Effector CD4-positive, alpha-beta T cell (primary cell): ENCODE measurements at regions not wholly inside any gene's neighbourhood (a gene's known extent, or its start where the extent isn't known, plus 50 kb on each side); places are given as distances from the start of the nearest gene placed in this dataset.
A peak's percentile ranks its signal among the peaks of the same experiment; 100 is the strongest.

Experiments used
- DNase-seq: peaks from one replicate; pipeline ENCODE4 v3.0.0-alpha.2; 2020

DNA sequence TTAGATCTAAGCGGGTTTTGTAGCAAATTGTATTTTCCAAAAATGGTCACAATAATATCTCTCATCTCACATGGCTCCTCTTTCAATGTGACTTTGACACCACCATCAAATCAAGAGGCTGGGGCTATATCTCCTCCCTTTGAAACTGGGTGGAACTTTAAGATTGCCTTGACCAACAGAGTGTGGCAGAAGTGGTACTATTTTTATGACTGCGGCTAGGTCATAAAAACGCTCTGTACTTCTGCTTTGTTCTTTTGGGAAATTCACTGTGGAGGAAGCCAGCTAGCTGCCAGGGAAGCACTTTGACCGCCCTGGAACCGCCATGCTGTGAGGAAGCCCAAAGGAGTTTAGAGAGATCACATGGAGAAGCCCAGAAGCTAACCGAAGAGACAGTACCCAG, 50.7 kb upstream of the ACOT11 start:
- DNase-seq: no peak

DNA sequence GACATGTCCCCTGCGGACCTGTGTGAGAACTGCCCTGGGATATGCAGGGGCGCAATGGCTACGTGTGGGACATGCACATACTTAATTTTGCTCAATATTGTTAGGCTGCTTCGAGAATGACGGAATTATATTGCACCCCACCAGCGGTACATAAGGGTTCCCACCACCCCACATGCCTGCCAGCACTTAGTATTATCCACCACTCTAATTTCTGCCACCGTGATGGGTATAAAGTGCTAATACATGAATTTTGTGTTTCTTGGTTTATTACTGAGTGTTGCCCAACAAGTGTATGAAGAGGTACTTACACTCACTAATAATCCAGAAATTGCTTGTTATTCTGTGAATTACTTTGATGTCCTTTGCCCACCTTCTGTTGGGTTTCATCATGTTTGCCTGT, 52.1 kb upstream of the ACOT11 start:
- no peak for DNase-seq

DNA sequence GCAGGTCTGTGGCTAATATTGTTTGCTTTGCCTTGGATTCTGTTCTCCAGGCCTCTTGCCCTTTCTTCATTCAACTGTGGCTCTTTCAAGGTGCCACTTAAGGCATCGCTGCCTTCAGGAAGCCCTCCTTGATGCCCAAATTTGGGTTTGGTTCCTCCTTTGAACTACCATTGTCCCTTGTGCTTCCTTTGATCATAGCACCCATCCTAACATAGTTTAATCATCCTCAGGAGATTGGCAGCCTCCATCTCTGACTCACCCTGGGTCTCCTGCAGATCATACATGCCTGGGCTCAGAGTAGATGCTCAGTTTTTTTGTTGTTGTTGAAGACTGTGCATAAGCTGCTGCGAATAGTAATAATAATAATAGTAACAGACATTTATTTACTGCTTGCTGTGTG, 54.4 kb upstream of the ACOT11 start:
- DNase-seq: no peak

DNA sequence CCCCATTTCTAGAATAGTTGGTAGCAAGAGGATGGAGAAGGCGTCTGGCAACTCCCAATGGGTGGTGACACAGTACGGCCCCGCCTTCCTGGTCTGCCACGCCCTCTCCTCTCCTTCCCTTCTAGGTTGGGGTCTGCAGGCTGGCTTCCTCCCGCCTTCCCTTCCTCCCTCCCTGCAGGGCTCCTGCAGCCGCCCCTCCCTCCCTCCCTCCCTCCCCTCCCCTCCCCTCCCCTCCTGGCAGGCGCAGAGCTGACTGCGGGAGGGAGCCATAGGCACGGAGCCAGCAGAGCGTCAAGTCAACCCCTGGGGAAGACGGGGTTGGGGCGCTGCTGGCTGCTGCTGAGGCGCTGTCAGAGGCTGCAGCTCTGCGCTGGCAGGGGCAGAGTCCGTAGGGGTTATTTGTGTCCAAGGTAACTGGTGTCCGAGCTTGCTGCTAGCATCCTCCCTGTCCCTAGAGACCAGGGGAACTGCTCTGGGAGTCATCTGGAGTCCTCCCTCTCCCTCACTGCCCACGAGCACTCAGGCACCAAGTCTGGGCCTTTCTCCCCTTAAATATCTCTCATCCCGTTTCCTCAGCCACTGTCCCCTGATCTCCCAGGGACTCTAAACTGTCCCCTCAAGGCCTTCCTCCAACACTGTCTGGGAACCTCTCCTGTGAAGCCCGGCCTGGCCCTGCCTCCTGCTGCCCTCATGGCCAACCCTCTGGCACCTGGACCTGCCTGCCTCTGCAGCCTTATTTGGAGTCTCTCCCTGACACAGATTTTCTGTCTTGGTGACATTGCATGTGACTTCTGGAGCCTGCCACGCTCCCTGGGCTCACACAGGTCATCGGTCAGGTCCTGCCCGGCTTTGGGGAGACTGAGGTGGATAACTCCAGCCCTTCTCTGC, 57.4 kb upstream of the ACOT11 start:
- no peak for DNase-seq

DNA sequence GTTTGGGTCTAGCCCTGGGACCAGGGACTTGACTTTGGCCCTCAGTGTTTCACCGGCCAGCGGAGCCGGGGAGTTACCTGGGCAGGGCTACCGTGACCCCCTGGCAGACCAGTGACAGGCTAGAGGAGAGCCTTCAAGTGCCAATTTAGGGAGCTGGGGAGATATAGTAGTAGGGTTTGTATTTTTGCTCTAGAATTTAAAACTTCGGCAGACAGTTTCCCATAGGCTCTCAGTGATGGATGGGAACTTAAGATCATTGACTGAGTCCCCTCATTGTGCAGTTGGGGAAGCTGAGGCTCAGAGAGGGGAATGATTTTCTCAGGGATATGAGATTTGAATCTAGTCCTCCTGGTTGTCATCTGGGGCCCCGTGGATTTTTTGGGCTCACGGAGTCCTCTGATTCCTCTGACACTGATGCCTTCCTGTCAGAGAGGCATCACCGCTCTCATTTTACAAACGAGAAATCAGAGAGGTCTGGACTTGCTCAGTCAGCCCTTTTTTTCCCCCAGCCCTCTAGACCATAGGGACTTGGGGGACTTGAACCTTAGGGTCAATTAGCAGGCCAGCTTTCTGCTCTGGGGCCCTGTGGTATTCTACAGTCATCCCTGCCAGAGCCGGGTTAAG, 58.3 kb upstream of the ACOT11 start:
- no peak for DNase-seq

DNA sequence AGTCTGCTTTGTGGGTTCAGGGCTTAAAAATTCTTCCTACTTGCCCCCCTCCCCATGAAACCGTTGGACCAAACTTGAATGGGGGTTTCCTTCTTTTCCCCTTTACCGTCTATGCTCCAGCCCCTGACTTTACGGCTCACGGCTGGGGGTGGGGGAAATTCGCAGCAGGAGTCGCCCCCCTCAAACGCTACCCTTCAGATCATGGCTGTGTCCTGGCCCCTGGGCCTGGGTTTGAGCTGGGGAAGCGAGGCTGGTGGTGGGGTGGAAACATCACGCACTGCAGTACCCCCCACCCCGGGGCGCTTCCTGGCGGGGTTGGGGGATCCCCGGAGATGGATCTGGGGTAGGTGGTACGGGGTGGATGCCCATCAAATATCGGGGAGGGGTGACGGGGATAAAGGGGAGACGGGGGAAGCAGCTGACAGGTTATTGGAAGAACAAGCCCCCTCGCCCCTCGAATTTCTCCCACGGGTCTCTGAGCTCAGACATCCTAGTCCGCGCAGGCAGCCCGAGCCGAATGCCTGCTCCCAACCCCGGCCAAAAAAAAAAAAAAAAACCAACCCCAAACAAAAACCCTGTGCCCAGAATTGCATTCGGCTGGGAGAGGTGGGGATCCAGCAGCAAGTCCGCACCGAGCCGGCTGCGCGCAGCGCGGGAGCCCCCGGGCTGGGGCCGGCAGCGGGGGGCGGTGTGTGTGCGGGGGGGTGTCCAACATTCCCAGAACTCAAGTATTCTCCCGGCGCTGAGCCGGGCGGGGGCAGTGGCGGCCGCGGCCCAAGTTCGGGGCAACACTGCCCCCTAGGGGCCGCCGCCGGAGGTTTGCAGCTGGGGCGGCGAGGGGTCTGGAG, 59.0 kb upstream of the ACOT11 start:
- peak; percentile 63 for DNase-seq

DNA sequence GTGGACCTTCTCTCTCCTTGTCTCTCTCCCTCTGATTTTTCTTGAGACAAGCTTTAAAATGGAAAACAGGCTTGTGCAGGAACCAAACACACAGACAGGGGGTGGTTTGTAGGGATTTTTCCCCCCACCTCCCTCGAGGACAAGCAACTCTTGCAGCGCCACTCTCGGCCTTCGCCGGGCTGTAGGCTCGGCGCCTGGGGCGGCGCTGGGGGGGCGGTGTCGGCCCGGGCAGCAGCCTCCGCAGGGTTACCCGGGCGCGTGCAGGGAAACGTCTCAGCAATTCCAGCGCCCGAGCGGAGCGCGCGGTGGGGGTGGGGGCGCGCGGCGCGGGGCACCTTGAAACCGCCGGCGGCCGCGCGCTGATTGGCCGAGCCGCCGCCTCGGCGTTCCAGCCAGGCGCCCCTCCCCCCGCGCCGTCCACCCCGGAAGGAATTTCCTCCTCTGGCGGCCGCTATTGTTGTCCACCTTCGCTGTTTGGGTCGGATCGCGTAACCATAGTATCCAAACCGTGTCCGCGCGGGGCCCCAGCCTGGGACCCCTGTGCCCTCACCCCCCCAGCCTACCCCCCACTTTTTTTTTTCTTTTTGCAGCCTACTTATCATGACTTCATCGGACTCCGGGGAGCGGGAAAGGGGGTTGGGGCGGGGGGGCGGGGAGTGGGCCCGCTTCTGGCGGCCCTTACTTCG, 59.8 kb upstream of the ACOT11 start:
- DNase-seq: peak; percentile 64

DNA sequence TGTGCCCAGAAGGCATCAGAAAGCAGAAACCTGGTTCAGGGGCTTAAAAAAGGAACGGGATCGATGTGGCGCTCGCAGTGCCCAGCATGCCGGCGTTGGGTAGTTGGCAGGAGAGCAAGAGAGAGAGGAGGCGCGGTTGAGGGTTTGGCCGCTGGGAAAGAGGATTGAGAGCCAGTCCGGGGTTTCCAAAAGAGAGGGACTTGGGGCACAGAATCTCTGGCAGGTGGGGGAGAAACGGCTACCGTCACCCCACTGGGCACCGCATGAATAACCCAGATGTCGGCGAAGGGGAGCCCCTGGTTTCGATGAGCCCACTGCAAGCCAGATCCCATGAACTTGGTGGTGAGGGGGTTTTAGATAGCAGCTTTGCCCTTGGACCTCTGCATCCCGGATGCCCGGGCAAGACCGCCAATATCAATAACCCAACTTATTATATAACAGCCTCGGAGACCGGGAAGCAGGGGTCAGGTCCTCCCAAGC, 60.4 kb upstream of the ACOT11 start:
- DNase-seq: no peak

DNA sequence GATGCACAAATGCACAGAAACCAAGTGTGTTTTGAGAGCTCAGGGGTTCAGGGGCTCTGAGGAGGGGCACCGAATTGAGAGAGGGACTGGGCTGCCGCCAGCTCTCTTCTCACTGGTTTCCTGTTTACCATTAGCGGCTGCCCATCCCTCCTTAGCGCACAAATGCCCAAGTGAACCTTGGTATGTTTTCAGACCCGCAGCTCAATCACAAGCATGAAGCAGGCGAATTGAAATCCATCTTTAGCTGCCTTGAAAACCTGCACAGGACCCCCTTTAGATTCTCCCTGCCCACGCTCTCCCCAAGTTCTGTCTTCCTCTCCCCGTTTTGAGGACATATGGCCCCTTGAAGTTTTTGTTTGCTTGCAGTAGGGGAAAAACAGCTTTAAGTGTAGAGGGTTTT, 61.1 kb upstream of the ACOT11 start:
- DNase-seq: no peak

DNA sequence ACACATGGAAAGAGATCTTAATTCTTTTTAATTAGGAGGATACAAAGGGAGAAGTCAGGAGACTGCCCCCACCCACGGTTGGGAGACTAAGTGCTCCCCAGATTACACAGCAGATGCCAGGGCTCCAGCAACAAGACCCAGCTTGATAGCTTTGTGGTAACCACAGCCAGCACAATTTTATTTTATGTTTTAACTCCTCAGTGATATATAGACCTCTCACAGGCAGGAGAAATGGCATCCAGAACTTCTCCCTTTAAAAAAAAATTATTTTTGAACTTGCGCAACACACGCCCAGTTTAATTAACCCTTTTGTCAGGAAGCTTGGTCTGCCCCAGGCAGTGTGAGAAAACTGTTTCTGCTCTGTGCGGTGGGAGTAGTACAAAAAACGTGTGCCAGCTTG, 62.6 kb upstream of the ACOT11 start:
- DNase-seq: no peak

DNA sequence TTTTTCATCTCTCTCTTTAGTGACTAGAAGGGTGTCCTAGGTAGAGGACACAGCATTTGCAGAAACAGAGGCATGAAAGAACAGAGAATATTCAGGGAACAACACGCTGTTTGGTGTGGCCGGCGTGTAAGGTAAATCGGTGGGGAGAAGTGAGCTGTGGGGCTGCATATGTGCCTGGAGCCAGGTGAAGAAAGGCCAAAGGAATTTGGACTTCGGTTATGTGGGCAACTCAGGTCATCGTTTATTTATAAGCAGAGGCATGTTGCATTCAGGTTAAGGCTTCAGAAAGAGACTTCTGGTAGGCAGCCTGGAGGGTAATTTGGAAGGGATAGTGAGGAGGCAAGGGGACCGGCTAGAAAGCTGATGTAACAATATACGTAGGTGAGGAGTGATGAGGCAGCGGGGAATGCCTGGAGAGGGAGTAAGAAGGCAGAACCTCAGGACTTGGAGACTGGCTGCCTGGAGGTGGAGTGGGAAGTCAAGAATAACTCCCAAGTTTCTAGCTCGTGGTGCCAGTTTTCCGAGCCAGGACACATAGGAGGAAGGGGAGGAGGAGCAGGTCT, 64.1 kb upstream of the ACOT11 start:
- no peak for DNase-seq

DNA sequence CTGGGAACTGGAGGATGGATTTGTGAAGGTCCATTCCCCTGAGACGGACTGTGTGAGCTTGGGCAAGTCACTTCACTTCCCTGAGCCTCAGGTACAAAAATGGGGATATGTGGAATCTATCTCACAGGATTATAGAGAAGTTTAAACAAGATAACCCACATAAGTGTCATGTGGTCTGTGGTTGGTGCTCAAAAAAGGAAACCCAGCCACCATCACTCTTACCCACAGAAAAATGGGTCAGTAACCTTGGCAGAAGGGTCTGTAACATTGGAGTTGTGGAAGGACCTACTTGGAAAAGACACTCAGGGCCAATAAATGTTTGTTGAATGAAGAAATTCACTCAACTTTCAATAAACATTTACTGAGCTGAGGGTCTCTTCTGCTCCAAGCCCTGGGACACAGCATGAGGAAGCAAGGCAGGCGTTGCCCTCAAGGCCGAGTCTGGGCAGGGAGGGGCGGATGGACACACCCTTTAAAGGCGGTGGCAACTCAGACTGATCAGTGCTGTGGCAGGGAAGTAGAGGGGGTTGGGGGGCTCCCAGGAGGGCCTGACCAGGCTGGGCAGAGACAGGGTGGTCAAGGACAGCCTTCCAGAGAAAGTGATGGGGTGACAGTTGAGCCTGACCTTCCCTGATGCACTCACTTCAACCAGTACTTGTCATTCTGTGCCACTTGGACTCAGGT, 66.7 kb upstream of the ACOT11 start:
- no peak for DNase-seq

DNA sequence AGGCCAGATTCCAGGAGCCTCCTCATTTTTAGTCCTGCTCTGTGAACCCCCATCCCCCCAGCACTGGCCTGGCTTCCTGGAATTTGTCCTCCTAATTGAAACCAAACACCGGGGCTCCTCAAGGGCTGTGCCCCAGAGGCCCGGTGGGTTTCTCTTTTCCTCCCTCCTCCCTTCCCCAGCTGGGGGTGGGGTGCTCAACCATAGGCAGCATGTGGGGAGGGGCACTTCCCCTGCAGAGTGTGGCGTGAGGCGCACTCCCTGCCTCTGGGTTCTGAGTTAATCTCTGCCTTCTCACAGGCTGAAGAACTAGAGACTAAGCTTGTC, 67.5 kb upstream of the ACOT11 start:
- DNase-seq: no peak

DNA sequence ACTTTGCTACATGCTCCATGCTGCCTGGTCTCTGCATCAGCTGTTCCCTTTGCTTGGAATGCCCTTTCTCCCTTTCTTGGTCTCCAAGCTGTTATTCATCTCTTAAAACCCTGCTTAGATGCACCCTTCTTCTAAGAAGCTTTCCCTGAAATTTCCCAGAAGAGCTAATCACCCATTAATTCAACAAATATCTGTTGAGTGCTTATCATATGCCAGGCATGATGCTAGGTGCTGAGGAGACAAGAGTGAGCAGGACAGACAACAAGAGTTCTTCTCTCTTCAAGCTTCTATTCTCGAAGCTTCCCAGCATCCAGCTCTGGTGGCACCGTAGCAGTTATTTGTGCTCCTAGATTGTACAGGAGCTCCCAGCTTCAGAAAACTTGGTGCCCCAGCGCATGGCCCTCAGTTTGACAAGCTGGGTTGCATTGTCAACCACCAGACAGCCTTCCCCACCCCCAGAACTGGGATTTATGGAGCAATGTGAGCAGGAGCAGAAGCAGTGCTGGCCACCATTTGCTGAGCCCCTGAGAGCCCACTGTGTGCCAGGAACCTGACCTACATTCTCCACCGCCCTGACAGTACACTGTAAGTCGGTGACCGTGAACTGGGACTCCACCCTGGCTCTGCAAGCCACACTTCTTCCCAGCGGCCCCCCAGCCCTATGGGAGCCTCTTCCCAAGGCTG, 68.0 kb upstream of the ACOT11 start:
- DNase-seq: no peak

DNA sequence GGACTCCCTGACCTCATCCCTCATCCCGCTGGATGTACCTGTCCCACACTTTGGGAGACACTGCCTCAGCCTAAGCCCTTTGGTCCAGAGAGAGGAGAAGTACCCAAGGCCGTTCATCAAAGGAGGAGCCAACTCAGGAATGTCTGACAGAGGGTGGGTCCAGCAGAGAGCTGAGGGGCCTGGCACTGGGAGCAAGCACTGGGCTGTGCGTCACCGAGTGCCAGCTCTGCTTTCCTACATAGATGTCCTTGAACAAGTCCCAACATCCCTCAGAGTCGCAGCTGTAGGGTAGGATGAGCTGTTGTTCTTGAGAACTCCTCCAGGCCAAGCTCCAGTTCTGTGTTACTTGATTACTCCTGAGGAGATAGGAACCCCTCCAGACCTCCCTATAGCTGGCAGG, 68.8 kb upstream of the ACOT11 start:
- DNase-seq: no peak

DNA sequence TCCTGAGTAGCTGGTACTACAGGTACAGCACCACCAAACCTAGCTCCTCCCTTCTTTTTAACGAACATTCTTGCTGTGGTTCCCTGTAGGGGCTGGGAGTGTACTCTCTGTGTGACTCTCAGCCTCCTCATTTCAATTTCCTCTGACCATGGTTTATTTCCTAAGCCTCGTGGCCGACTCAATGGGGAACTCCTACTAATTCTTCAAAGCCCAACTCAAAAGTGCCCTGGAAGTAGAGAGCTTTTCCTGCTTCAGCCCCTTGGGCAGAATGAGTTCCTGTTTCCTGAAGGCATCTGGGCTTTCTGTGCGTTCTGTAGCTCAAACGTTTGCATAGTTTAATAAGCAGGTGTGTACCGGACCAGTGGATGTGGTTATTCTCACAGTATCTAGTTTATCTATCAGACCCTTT, 70.9 kb upstream of the ACOT11 start:
- no peak for DNase-seq

DNA sequence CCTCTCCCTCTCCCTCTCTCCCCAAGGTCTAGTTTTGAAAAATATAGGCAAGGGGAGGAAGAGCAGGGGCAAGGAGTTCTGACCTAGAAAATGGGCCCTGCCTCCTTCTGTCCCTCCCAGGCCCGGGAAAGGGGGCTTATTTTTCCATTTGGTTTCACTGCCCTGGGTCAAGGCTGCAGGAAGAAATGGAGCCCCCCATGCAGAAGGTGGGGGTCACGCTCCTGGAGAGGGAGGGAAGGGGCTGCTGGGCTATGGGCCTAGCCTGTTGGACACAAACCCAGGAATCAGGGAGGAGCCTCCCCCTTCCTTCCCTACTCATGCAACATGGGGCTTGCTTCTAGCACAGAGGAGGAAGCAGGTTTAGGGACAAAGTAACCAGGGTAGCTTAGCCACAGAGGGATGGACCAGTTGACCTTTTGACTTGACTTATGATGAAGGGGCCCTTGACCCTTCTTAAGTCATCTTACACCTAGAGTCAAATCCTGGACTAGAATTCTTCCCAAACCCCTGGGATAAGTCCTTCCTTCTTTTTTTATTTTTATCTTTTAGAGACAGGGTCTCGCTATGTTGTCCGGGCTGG, 70.4 kb upstream of the SSBP3 start:
- DNase-seq: no peak

DNA sequence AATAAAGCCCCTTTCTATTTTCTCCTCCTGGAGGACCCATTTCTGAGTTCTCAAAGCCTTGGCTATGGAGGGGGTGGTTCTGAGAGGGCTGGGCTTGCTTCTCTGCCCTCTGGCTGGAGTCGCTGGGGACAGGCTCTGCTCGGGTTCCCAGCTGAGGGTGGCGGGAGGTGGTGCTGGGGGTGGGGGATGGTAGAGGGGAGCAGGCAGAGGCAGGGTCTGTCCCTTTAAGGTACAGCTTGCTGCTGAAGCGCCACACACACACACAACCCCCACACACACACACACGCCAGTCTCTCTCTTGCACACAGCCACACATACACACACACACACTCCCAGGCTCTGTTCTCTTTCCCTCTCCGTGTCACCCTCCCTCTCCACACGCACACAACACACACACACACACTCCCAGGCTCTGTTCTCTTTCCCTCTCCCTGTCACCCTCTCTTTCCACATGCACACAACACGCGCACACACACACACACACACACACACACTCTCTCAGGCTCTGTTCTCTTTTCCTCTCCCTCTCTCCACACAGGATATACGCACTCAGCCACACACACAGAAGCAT, 69.8 kb upstream of the SSBP3 start:
- no peak for DNase-seq

DNA sequence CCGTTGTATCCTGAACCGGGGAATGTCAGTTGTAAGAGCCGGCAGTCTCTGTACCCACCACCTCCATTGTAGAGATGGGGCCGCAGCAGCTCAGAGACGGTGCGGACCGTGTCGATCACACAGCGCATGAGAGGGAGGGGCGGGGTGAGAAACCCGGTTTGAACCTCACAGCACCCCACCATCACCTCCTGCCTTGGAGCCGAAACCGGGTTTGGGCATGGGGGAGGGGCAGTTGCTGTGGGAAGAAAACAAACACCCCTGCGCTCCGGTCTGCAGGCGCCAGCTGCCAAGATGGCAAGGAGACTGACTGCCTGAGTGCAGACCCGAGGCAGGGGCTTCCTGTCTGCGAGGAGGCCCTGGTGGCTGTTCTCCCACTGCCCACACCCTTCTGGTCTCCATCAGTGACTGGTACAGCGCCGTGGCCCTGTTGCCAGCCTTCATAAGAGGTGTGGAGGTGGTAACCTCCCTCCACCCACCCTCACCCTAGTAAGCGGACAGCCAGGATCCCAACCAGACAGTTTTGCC, 69.2 kb upstream of the SSBP3 start:
- peak; percentile 34 for DNase-seq
